HG03432 (cell line): ENCODE measurements at regions not wholly inside any gene's neighbourhood (a gene's known extent, or its start where the extent isn't known, plus 50 kb on each side); places are given as distances from the start of the nearest gene placed in this dataset.

ENCODE experiments used
- ATAC-seq: cut with Tn5 transposase; IDR thresholded peaks from one replicate; pipeline ENCODE4 v1.9.1; 2021; ENCODE audit warnings: mild to moderate bottlenecking, moderate library complexity; ENCODE audit not compliant: unreplicated experiment

DNA sequence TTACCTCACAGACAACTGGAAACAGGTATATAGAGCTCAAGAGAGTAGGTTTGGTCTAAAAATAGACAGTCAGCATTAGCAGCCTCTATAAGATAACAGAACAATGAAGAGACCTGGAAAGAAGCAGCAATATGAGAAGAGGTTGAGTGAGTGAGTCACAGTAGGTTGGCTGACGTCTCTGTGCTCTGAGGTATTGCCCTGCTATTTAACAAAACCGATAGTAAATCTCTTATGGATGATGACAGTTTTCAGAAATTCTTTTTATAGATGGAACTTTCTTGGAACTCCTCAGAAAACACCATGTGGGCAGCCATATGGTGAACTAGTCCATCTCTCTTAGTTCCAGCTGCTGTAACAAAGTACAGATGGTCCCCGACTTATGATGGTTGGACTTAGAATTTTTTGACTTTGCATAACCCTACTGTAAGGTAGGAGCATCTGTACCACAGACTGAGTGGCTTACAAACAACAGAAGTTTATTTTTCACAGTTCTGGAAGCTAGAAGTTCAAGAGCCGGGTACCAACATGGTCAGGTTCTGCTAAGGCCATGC lies 123.5 kb downstream of the MBD2 start:
- ATAC-seq, result no peak

DNA sequence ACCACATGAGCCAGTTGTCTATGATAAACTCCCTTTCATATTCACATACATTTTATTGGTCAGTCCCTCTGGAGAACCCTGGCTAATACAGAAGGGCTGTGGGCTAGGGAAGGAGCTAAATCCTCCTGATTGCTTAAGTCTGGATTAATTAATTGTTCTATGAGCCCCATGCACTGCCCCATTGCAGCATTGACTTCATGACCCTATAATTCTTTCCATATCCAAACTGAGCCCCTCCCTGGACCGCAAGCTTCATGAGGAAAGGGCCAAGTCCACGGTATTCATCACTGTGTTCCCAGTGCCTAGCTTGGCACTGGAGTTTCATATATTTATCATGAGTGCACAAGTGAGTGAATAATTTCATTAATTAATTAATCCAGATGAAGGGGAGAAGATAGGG lies 124.0 kb downstream of the MBD2 start:
- no peak for ATAC-seq

DNA sequence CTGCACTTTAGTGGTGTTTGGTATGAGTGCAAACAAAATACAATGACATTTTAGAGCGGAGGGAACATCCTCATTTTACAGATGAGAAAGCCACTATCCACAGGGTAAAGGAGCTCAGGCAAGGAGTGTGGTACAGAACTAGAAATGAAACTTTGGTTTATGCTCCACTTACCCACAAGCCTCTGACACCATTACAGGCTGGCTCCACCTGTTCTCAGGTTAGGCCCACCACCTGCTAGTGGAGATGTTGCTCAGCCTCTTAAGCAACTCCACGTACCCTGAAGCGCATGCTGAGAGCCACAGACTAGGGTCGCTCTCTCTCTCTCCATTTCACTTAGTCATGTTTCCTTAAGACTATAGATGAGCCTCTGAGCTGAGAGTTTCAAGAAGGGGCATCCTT lies 130.0 kb downstream of the MBD2 start:
- ATAC-seq, result no peak

DNA sequence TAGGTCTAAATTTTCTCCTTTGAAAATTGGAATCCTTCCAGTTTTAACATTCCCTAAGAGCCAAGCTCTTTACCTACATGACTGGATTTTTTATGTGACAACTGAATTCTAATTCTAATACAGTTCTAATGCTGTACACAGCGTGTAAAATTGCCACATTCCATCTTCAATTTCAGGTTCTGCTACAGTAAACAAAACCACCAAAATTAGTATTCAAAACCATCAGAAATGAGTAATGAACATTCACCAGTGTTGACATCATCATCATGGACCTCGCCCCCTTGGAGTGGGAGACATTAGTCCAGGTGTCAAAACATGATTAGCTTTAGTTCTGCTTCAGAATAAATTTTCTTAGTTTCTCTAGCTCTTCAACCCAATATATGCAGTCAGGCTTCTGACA lies 133.6 kb downstream of the MBD2 start:
- ATAC-seq, result no peak

DNA sequence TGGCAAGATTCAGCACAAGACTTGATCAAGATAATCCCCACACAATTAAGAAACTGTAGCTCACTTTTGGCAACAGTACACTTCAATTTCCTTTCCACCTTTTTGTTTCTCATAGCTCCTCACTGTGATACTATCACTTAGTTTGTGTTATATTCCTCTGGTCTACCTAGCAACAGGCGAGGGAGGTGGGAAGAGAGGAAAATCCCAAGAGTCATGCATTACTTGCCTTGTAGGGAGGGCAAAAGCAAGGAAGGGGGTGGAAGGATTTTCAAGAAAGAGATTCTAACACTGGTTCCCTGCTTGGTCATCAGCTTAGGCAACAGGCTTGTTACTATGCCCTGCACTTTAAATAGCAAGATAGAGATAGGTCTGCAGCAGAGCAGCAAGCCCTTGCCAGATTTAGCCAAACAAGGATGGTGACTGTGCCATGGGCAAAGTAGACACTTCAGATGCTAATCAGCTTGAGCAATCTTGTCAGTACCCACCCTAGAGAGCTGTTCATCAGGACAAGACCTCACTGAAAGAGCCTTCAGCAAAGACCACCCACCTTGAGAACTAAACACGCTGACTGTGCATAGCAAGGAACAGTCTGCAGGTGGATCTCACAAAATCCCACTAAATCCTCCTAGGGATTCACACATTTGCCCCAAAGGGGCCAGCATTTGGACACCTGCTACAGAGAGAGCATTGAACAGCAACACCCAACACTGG lies 134.6 kb downstream of the MBD2 start:
- ATAC-seq, result no peak

DNA sequence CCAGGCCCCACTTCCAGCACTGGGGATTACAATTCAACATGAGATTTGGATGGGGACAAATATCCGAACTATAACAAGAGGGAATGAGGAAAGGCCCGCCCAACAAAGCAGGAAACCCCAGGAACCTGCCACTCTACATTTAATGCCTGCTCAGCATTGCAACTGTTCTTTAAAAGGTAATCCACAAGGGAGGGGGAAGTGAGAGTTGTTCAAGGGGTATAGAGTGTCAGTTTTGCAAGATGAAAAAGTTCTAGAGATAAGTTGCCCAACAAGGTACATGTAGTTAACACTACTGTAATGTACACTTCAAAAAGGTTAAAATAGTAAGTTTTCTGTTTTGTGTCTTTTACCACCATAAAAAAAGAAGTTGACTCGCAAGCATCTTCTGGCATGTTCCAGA lies 137.6 kb downstream of the MBD2 start:
- peak; percentile 37 for ATAC-seq

DNA sequence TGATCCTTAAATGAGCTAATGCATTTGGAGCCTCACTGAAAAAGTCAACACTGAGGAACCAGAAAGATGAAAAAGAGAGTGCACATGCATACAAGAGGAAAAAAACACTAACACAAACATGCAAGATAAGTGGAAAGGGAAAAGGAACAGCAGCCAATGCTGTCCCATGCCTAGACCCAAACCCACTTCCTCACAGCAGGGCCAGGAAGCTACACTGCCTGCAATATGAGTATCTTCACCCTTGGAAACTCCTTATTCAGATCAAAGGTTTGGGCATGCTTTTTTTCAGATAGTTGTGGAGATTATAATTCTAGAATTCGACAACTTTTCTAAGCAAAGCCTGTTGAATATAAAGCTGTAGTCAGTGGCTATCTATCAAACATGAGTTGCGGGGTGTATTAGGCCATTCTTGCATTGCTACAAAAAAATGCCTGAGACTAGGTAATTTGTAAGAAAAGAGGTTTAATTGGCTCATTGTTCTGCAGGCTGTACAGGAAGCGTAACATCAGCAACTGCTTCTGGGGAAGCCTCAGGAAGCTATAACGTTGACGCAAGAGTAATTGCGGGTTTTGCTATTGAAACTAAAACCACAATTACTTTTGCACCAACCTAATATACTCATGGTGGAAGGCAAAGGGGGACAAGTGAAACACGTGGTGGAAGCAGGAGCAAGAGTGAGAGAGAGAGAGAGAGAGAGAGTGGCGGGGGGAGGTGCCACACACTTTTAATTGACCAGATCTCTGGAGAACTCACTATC lies 138.2 kb downstream of the MBD2 start:
- ATAC-seq, result peak; percentile 90

DNA sequence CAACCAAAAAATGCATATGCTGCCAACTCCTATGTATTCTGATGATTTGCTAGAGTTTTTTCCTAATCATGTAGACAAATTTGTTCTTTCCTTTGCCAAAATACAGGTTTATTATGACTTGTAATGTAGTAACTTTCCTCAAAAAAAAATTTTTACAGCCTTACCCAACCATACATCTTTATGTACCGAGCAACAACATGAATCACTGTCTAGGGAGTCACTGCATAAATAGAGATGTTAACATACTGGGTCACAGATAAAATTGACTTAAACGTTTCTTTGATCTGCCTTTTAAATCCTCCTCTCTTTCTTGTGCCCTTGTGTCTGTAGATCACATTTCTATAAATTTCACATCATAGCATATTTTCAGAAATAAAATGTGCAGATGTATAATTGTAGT lies 143.6 kb downstream of the MBD2 start:
- ATAC-seq, result no peak

DNA sequence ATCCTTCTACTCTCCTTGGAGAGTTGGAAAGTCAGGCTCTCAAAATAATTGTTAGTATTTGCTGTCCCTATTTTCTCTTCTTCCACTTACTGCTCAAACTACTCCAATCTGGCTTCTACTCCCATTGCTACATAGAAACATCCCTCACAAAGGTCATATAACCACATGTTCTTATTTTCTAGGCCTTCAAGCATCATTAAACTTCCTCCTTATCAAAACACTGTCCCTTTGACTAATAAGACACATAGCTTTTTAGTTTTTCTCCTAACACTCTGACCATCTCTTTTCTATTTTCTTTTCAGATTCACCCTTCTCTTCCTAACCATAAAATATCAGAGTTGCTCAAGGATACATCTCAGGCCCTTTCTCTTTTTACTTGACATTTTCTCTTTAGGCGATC lies 148.3 kb downstream of the MBD2 start:
- ATAC-seq, result no peak

DNA sequence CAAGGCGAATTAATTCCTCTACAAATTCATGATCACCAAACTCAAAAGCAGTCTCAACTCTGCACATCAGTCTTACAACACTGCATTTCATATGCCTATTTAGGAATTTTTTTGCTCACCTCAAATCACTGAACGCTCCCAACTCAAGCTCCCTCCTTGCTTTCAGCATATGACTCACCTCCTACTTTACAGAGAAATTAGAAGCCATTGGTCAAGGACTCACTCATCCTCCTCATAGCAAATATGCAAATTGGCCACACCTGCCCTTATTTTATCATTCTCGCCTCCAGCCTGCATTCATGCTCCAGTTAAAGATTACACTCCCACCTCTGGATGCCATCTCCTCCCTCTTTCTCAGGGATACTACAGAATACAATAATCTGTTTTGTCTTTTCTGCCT lies 148.8 kb downstream of the MBD2 start:
- no peak for ATAC-seq

DNA sequence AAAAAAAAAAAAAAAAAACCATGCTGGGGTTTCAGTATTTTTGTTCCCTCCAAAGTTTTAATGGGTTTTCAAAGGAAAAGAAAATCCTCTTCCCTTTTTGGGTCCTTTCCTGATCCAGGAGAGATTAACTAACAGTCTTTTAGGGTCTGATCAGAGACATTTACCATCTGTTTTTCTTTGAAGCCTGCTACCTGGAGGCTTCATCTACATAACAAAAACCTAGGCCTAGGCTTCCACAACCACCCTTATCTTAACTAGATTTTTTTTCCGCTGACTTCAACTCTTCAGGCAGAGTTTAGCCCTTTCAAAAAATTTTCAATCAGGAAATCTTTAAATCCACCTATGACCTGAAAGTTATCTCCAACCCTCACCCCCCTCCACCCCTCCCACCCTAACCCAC lies 154.7 kb downstream of the MBD2 start:
- ATAC-seq, result no peak

DNA sequence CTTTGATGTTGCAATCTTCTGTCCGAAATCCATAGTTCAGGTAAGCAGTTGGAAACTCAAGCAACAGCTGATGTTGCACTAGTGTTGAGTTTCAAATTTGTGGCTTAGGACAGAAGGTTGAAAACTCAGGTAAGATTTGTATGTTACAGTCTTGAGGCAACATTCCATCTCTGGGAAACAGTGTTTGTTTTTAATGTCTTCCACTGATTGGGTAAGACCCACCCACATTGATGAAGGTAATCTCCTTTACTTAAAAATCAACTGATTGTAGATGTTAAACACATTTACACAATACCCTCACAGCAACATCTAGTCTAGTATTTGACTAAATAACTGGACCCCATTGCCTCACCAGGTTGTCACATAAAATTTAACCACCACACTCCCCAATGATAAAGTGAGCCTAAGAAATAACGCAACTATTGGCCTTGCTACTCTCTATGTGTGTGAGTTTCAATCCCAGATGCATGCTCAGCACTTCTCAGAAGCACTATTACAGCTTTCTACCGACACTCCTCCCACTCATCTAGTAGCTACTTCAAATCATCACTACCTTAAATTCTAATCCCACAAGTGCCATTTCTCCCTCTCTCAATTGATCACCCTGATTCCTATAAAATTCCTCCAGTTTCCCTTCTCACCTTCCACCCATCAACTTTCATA lies 164.0 kb downstream of the MBD2 start:
- ATAC-seq, result no peak

DNA sequence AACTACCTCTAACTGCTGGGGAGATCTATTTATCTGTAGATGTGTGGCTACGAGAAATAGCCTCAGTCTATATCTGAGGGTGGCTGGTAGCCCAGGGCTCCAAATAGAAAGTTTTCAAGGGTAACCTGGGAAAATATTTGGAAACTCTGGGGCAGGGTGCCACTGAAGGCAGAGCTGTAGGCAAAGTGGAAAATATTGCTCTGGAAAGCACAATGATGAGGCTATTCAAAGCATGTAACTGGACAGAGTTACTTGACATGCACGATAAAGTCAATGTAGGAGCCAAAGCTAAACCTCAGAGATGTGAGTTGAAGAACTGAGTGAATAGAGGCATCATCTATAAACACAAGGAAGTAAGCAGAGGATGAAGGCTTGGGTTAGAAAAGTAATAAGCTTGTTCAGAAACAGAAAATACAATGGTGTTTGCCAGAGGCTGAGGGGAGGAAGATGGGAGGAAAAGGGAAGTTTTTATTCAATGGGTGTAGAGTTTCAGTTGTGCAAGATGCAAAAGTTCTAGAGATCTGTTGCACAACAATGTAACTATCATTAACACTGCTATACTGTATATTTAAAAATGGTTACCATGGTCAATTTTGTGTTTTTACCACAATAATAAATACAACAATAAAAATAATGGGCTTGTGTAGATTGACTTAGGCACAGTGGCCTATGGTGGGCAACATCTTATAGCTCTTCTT lies 171.6 kb downstream of the MBD2 start:
- no peak for ATAC-seq

DNA sequence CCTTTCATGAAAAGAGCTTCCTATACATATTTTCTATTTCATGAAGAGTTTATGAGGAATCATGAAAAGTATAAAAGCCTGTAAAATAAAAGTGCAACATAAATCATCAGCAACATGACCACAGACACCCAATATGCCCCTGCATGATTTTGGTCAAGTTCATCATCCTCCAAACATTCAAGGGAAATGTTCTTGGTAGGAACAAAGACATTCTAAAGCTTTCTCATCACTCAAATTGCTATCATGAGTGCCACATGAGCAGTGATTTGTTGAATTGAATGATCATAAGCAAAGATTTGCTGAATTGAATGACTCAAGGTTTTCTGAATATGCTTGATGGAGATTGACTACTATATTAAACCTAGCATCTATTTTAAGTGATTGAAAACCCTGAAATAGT lies 172.2 kb downstream of the MBD2 start:
- ATAC-seq, result no peak

DNA sequence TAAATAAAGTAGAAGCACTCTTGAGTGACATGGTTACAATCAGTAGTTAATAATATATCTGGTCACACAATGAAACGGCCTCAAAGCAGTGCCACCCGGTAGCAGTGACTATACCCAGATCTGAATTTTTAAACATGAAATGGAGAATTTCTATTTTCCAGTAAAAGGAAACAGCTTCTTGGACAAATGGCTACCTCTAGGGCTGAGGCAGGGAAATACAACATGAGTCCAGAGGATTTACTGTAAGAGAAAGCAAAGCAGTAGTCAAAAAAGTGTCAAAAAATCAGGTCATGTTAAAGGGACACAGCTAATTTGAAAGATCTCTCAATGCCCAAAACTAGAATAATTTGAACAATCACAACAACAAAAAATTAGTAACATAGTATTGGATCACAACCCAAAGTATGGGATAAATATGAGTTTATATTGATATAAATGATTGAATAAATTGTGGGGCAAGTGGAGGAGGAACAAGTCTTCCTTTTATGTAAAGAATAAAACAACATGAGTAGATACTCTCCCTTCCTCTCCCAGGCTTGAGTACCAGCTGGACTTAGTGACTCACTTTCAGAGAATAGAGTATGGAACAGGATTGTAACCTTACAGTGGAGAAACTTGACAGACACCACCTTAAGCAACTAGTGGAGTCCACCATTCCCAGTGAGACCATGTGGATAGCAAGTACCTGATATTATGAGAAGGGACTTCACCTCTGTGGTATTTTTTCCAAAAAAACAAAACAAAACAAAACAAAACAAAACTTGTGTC lies 180.8 kb downstream of the MBD2 start:
- ATAC-seq, result no peak

DNA sequence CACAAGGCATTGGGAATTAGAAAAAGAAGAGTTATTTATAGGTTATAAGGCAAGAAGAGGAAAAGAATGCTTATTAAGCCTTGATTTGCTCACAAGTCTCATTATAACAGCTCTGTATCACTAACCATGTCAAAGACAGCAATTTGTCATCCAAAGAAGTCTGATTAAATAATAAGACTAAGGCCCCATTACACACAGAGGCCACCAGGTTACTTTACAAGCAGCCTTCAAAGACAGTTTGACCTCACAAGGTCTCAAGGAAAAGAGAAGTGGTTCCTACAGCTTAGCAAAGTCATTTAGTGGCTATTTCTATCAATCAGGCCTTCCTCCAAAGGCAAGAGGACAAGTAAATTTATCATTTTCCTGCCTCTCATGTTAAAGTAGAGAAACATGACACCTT lies 188.5 kb downstream of the MBD2 start:
- no peak for ATAC-seq

DNA sequence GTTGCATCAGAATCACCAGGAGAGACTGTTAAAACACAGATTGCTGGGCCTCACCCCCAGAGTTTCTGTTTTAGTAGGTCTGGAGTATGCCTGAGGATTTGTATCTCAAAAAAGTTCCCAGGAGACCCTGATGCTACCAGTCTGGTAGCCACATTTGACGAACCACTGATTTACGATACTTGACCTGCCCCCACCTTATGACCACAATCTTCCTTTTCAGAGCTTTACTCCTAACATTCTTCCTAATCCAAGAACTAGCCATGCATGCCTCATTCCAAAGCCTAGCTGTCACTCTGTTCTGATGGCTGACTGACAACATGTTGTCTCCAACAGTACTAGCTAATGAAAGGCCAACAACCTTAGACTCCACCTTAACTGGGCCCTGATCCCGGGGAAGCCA lies 191.4 kb downstream of the MBD2 start:
- no peak for ATAC-seq

DNA sequence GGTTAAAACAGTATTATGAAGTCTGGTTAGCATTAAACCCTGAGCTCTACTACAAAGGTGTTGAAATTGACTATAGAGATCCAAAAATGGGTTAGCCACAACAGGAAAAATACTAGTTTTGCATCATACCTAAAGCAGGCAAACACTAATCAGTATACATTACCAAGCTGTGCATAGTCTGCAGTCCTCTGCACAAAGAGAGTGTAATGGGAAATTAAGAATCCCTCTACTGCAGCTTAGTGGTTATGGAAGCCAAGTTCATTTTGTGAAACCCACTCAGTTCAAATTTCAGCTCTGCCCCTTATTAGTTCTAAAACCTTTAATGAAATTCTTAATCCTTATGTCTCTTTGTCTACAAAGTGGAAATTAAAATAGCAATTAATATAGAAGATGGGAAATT lies 192.1 kb downstream of the MBD2 start:
- ATAC-seq, result no peak

DNA sequence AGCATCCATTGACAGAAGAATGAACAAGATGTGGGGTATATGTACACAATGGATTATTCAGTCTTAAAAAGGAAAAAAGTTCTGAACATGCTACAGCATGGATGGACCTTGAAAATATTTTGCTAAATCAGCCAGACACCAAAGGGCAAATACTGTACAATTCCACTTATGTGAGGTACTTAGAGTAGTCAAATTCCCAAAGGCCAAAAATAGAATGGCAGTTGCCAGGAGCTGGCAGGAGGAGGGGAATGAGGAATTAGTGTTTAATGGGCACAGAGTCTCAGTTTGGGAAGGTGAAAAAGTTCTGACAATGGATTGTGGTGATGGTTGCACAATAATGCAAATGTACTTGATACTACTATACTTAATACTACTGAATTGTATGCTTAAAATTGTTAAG lies 193.2 kb downstream of the MBD2 start:
- no peak for ATAC-seq

DNA sequence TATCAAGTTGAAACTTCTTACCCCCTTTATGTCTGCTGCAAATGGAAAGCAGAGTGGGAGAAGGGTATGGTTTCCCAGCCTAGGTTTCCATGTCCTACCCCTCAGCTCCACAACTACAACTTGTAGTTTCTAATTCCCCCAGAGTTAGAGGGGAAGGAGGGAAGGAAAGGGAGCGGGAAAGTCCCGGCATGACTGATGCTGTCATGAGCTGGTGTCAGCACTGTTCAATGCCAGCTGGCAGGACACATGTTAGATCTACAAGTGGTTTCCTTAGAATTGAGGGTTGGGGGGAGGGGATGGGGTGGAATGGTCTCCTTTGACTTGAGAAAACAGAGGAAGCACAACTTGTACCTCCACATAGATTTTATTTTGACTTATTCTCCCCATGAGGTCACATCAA lies 194.0 kb downstream of the MBD2 start:
- no peak for ATAC-seq

DNA sequence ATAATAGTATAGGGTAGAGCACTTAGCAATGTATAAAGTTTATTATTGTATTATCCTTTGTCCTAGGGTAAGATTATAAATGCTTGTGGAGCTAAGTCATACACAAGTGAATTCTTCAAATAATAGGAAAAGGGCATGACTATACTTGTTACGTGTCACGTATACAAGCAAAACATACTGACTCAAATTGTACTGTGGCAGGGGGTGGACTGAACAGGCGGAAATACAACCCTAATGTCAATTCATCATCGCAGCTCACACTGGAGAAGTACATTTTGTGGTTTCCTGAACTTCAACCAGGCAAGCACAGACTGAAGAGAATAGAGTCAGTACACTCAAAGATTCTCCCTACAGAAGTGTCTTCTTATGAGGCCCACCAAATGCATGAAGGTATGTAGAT lies 201.0 kb downstream of the MBD2 start:
- no peak for ATAC-seq
